ENCODE measurements at regions not wholly inside any gene's neighbourhood (a gene's known extent, or its start where the extent isn't known, plus 50 kb on each side); places are given as distances from the start of the nearest gene placed in this dataset.

- TF ChIP-seq CTCF (IDR thresholded peaks at IDR 0.05) (no peak), POLR2A (IDR thresholded peaks at IDR 0.05) (no peak)
These were observed 143.1 kb upstream of the LINGO1 start for GRCh38 chr15:77775837-77776236.

All from tibial nerve (tissue), 3 donors.